ENCODE measurements at regions not wholly inside any gene's neighbourhood (a gene's known extent, or its start where the extent isn't known, plus 50 kb on each side); places are given as distances from the start of the nearest gene placed in this dataset.
A peak's percentile ranks its signal among the peaks of the same experiment; 100 is the strongest.
"Not testable (repeated sequence)": the region's sequence is repeated elsewhere in the genome, so short reads cannot be mapped to it uniquely, and the experiment has no call there.

GRCh38 chr6:137623293-137623692 lies 129.1 kb upstream of the OLIG3 start:
- no peak overlapping the region for H3K4me3 ChIP-seq (ENCODE audit: low read length)
- DNase-seq (ENCODE audit: low read depth): no peak
- no peak for TF ChIP-seq CTCF (conservative IDR thresholded peaks at IDR 0.05; ENCODE audit: low read length)

- no peak for DNase-seq (ENCODE audit: low read depth)
- no peak overlapping the region for H3K4me3 ChIP-seq (ENCODE audit: low read length)
- TF ChIP-seq CTCF (conservative IDR thresholded peaks at IDR 0.05; ENCODE audit: low read length): no peak
Observed at GRCh38 chr6:137625100-137625661, 131.0 kb upstream of the OLIG3 start.

- H3K4me3 ChIP-seq (ENCODE audit: low read length): no peak overlapping the region
- TF ChIP-seq CTCF (conservative IDR thresholded peaks at IDR 0.05; ENCODE audit: low read length): no peak
- DNase-seq (ENCODE audit: low read depth): no peak
Observed at GRCh38 chr6:137625808-137626207, 131.6 kb upstream of the OLIG3 start.

DNA sequence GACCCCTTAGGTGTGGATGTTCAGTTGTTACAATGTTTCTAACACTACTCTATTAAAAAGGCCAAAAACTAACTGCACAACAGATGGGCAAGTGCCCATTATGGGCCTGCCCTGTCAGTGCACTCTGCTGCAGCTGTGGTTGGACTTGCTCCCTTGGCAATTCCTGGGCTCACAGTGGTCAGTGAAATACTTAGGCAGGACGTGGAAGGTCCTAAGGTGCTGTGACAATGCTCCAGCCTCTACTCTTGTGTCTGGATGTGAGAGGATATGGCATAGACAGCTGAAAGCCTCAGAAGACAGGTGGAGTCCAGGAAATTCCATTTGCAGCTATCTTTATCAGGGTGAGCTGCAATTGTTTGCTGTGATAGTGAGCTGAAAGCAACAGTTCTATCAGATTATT lies 136.5 kb upstream of the OLIG3 start:
- no peak for TF ChIP-seq CTCF (conservative IDR thresholded peaks at IDR 0.05; ENCODE audit: low read length)
- no peak for DNase-seq (ENCODE audit: low read depth)
- H3K4me3 ChIP-seq (ENCODE audit: low read length): no peak overlapping the region

GRCh38 chr6:137631323-137631722 lies 137.1 kb upstream of the OLIG3 start:
- H3K4me3 ChIP-seq (ENCODE audit: low read length): no peak overlapping the region
- no peak for DNase-seq (ENCODE audit: low read depth)
- TF ChIP-seq CTCF (conservative IDR thresholded peaks at IDR 0.05; ENCODE audit: low read length): no peak

- DNase-seq (ENCODE audit: low read depth); H3K4me3 ChIP-seq (ENCODE audit: low read length): not testable (repeated sequence)
Observed at GRCh38 chr6:137634177-137634576, 140.0 kb upstream of the OLIG3 start.

DNA sequence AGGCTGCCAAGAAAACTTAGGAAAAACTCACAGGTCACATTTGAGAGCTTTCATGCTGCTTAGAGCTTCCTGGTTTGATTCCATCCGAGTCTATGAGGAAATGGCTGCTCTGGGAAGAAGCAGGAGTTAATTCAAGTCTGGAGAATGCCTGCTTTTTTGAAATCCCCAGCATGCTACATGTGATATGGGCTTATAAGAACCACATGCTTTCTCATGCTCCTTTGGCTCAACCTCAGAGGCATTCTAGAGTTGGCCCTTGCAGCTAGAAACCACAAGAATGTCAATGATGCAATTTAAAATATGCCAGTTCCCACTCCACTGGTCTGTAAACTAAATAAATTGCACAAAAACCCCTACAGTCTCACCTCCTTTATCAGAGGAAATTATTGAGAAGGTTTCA lies 142.9 kb upstream of the OLIG3 start:
- peak; percentile 99 for DNase-seq (ENCODE audit: low read depth)
- H3K4me3 ChIP-seq (ENCODE audit: low read length): no peak overlapping the region
- TF ChIP-seq CTCF (conservative IDR thresholded peaks at IDR 0.05; ENCODE audit: low read length): no peak

All from AG10803 (cell line).